Activated CD8-positive, alpha-beta memory T cell treated with anti-CD3 and anti-CD28 coated beads for 36 hours (primary cell): ENCODE measurements at regions not wholly inside any gene's neighbourhood (a gene's known extent, or its start where the extent isn't known, plus 50 kb on each side); places are given as distances from the start of the nearest gene placed in this dataset.
"Not testable (repeated sequence)": the region's sequence is repeated elsewhere in the genome, so short reads cannot be mapped to it uniquely, and the experiment has no call there.

ENCODE experiments used
- CTCF ChIA-PET: fragments of 350-600 bp; sonication (Branson Sonifier 250); formaldehyde crosslinking; loops from one replicate; lab custom pipeline; 2021; ENCODE audit warnings: antibody characterized with exemption; lab: Charles Lee
- POLR2A ChIA-PET: fragments of 350-600 bp; sonication (Branson Sonifier 250); formaldehyde crosslinking; loops from one replicate; lab custom pipeline; 2021; ENCODE audit warnings: antibody characterized with exemption; lab: Charles Lee

DNA sequence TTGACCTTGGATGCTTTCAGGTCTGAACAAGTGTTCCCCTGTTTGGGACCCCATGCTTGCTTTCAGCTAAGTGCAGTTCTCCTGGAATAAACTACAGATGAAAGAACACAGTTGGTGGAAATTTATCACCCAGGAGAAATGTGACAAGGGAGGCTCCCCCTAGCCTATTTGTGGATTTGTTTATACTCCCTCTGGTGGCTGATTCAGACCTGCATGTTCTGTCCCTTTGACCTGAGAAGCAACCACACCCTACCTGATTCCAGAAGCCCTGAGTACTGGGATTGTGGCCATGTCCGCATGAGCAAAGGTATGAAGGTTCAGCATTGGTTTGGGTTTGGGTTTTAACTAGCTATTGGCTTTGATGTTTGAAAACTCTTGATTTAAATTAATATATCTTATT is 440.9 kb downstream of the MID1IP1 start:
- CTCF ChIA-PET = interaction anchor here (0.6 kb wide), 1 partner anchor 83 kb away, joined by 3 read pairs; no protein-coding TSS in a partner anchor
- POLR2A ChIA-PET = no interaction called here

DNA sequence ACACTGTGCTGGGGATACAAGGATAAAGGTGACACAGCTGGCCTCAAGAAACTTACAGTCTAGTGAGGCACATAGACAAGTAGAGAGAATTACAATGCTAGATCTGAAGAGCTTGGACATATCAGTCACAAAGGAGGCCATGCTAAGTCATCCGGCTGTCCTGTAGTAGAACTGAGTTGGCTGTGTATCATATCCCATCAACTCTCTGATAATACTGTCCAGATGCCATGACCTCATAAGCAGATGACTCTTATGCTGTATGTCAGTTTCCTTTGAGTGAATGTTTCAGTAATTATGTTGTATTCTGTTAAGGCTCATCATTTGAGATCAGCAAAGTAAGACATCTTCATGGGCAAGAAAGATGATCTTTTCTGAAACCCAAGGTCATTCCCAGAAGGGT is 442.9 kb downstream of the MID1IP1 start:
- ChIA-PET POLR2A (no interaction called here), CTCF (no interaction called here)

DNA sequence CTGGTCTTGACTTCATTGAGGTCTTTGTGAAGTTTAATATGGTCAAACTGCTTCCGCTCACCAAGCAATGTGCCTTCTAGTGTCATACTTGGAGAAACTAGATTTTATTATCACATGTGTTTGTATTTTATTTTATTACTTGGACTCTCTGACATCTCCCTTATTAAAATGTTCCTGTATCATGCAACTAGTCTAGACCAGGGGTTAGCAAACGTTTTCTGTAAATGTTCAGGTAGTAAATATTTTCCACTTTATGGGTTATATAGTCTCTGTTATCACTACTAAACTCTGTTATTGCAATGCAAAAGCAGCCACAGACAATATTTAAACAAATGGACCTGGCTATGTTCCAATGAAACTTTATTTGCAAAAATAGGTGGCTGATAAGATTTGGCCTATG is 443.8 kb downstream of the MID1IP1 start:
- ChIA-PET POLR2A (no interaction called here), CTCF (no interaction called here)

DNA sequence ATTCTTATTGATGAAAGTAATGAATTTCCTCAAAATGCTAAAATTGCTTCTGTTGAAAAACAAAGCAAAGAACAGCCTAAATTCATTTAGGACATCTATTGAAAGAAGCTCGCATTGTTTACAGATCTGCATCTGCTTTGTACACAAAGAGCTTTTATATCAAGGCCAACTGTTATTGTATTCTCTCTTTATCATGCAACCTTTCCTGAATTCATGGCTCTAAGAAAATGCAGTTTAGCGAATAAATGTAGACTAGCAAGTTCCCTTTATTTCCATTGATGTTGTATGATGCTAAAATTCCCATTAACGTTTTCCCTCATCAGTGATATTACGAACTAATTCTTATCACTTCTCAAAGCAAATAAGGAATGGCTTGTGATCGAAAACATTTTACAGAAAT is 446.3 kb downstream of the MID1IP1 start:
- ChIA-PET POLR2A (no interaction called here), CTCF (no interaction called here)

DNA sequence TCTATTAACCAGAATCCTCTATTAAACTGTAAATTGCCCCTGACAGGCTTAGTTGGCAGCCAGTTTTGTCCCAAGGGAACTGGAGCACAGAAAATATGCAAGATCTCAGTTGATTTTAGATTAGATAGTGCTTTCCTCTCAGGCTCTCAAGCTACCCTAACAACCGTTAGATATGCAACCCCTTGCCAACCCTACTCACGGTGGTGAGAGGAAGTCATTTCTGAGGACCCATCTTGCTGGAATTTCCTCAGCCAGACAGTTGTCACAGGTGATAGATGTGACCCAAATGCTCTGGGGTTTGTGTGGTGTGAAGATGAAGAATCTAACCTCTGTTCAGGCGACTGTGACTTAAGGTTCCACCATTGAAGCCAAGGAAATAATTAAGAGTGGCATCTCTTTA is 447.1 kb downstream of the MID1IP1 start:
- CTCF ChIA-PET = no interaction called here
- POLR2A ChIA-PET = no interaction called here

DNA sequence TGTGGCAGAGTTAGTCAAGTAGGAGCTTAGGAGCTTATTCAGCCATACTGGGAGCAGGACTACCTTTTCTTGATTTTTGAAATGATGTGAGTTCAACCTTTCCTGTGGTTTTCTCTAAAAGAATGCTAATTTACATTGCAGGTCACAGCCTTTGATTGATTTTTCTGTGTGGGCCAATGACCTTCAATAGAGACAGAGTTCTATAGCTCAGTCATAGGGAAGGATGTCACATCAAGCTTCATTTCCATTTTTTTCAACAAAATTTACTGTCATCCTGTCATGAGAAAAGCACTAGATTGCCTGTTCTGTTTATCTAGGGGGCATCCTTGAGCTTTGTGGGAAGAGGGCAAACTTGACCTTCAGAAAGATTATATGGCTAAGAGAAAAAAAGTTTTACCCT is 448.7 kb downstream of the MID1IP1 start:
- POLR2A ChIA-PET = no interaction called here

DNA sequence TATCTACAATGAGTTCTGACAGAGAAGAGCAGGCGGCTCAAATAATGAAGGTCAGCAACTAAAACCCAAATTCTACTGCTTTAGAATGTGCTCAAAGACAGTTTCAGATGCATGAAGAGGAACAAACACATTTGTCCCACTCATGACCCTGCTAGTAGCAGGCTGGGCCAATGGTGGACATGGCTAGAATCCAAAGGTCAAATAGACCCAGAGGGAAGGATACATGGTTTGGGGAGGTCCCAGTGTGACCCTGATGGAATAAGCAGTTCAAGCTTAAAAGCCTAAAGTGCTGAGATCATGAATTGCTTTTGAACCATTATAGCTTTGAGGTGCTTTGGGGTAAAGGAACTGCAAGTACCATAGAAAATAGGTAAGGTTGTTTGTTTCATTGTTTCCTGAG is 450.7 kb downstream of the MID1IP1 start:
- CTCF ChIA-PET = no interaction called here
- POLR2A ChIA-PET = no interaction called here

More for the DNA sequence above, 448.7 kb downstream of the MID1IP1 start:
- CTCF ChIA-PET = no interaction called here

DNA sequence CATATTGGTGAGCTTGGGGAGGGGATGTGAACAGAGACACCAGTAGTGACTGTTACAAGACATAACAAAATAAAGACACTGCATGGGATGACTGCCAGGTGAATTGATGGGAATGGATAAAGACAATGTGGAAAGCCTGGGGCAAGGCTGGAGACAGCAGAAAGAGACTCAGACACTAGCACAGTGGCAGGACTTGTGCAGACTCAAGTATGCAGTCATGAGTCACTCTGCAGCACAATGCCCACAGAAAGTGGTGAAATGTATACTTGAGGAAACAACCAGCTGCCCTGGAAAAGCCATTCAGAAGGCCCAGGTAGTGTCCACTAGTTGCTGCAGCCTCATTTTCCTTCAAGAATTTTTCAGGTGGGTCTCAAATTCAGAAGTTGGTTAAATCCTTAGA is 452.3 kb downstream of the MID1IP1 start:
- ChIA-PET CTCF (interaction anchor here (1.0 kb wide), 1 partner anchor 78 kb away, joined by 3 read pairs; no protein-coding TSS in a partner anchor), POLR2A (no interaction called here)

DNA sequence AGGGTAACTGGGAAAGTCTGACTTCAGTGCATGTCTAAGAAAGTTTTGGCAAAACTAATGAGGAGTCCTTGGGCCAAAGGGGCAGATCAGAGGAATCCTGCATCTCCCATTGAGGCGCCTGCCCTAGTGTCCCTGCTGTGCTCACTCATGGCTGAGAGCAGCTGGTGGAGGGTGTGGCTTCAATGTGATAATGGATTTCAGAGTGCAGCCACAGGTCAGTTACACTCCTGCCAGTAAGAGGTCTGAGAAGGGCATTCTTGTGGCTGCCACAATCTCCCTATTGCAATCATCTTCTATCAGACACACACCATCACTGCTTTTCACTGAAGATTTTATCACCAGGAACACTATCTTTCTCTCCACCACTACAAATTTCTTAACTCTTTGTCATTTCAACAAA is 457.1 kb downstream of the MID1IP1 start:
- POLR2A ChIA-PET = no interaction called here
- CTCF ChIA-PET = no interaction called here

DNA sequence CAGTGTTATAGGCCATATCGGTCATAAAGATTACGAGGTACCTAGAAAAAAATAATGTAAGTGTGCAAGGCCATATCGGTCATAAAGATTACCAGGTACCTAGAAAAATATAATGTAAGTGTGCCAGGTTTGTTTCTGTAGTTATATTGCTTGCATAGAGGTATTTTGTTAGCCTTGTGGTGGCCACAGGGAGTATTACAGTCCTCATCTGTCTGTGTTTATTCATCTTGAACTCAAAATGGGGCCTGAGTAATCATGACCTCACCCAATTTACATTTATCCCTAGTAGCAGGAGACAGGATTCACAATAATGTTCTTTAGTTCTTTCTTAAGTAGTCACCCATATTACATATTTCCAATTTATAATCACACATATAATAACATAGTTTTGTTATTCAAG is 459.7 kb downstream of the MID1IP1 start:
- POLR2A ChIA-PET = no interaction called here

DNA sequence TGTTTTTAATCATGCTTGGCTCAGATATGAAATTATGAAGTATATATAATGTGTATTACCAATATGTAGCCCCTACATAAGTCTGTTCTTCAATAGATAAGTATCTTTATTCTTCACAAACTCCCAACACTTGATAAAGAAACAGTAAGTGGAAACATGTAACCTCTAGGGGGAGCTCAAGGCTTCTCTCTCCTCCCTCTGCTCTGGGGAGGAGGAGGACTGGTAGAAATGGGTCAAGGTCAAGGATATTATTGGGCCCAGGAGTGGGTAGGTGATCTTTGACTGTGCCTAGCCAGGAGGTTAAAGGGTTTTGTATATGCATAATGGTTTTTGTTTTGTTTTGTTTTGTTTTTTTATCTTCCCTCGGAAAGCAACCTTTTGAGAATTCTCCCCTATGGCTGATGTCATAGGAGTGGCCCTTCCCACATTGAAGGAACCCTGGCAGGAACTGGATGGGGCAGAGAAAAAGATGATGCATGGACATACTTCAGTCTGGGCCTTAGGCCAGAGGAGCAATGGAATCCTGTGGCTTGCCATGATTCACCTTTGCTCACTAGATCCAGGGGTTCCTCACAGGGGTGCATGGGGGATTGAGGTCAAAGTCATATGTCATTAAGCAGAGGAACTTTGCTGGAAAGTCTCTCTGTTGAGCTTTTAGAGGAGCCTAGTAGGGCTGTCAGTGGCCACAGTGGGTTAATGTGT is 460.3 kb downstream of the MID1IP1 start:
- CTCF ChIA-PET = interaction anchor here (0.7 to 1.9 kb wide), 3 partner anchors 58 to 351 kb away, joined by 3 to 4 read pairs (median 4); no protein-coding TSS in a partner anchor
- POLR2A ChIA-PET = no interaction called here

More for the DNA sequence above, 459.7 kb downstream of the MID1IP1 start:
- CTCF ChIA-PET = interaction anchor here (0.7 to 1.9 kb wide), 3 partner anchors 59 to 352 kb away, joined by 3 to 4 read pairs (median 4); no protein-coding TSS in a partner anchor

DNA sequence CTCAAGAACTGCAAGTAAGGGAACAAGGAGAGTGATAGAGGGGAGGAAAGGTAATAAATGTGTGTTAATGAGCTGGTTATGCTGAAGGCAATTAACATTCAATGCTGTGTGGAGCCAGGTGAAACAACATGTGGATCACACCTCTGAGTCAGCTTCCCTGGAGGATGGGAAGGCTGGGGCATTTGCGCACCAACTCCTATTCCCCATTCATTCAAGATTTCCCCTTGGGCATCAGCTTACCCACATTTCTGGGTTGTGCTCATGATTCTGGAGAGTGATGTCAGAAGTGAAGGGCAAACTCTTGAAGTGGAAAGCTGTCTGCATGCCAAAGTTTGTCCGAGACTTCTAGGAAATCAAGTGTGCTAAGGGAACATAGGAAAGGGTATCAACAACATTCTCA is 461.4 kb downstream of the MID1IP1 start:
- CTCF ChIA-PET = no interaction called here
- POLR2A ChIA-PET = no interaction called here

DNA sequence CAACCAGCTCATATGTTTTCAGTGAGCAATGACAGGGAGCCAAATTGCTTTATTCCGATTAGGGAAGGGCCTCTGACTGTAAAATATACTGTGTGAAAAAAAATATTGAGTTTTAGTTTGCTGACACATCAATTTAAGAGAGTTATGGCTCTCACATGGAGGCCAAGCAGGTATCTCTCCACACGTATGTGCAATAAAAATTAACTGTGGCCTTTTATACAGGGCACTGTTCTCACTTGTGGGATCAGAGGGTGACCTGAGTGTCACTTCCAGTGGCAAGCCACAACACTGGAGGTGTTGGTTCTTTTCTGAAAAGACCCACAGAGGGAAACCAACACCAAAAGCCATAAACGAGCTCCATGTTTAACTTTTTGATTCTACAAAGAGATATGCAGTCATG is 462.8 kb downstream of the MID1IP1 start:
- CTCF ChIA-PET = no interaction called here
- POLR2A ChIA-PET = no interaction called here

DNA sequence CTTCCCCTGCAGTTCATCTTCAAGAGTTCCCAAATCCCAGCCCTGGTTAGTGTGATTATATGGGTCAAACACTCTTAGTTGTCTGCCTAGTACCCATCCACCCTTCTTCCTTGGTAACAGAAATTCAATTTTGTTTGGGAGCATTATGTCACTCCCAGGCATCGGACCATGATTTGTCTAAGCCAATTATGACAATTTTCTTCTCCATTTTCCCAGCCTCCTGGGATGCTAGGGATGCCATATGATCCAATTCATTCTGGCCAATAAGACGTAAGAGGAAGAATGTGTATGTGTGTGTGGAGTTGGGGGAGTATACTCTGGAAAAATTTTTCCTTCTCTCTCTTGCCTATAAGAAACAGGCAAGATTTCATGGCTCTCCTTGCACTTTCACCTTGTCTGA is 465.9 kb downstream of the MID1IP1 start:
- CTCF ChIA-PET = no interaction called here

DNA sequence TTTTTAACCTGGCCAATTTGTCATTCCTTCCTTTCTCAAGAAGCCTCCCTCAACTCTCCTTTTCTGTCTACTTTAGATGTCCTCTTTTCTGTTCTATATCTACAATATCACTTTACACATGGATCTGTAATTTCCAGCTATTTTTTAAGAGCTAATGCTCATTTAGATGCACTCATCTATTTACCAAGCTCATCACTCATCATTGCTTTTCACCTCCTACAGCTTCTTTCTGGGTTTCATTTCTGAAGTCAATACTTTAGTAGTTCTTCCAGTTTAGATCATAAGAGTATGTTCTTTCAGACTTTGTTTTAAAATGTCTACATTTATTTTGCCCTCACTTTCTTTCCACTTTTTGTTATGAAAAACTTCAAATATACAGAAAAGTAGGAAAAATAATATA is 466.9 kb downstream of the MID1IP1 start:
- ChIA-PET POLR2A (no interaction called here), CTCF (no interaction called here)

More for the DNA sequence above, 465.9 kb downstream of the MID1IP1 start:
- POLR2A ChIA-PET = no interaction called here

DNA sequence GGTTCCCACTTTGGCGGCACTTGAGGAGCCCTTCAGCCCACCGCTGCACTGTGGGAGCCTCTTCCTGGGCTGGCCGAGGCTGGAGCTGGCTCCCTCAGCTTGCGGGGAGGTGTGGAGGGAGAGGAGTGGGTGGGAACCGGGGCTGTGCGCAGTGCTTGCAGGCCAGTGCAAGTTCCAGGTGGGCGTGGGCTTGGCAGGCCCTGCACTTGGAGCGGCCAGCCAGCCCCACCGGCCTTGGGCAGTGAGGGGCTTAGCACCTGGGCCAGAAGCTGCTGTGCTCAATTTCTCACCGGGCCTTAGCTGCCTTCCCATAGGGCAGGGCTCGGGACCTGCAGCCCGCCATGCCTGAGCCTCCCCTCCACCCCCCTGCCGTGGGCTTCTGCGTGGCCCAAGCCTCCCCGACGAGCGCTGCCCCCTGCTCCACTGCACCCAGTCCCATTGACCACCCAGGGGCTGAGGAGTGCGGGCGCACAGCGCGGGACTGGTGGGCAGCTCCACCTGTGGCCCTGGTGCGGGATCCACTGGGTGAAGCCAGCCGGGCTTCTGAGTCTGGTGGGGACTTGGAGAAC is 474.3 kb downstream of the MID1IP1 start:
- ChIA-PET POLR2A (no interaction called here), CTCF (no interaction called here)

DNA sequence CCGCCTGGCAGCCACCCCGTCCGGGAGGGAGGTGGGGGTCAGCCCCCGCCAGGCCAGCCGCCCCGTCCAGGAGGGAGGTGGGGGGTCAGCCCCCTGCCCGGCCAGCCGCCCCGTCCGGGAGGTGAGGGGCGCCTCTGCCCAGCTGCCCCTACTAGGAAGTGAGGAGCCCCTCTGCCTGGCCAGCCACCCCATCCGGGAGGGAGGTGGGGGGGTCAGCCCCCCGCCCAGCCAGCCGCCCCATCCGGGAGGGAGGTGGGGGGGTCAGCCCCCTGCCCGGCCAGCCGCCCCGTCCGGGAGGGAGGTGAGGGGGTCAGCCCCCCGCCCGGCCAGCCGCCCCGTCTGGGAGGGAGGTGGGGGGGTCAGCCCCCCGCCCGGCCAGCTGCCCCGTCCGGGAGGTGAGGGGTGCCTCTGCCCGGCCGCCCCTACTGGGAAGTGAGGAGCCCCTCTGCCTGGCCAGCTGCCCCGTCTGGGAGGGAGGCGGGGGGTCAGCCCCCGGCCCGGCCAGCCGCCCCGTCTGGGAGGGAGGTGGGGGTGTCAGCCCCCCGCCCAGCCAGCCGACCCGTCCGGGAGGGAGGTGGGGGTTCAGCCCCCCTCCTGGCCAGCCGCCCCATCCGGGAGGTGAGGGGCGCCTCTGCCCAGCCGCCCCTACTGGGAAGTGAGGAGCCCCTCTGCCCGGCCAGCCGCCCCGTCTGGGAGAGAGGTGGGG is 476.6 kb downstream of the MID1IP1 start:
- POLR2A ChIA-PET, CTCF ChIA-PET: not testable (repeated sequence)

DNA sequence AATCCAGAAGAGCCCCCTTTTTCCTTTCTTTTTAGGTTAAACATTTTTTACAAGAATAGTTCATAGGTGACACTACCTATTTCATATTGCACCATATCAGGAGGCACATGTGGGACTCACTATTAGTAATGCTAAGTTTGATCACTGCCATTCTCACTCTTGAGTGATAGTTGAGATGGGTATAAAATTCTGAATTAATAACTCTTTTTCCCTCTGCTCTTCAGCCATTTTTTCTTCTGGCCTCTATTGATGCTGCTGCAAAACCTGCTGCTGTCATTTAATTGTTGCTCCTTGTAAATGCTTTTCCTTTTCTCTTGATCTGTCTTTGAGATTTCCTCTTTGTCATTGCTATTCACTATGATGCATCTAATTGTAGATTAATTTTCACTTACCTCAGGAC is 482.0 kb downstream of the MID1IP1 start:
- ChIA-PET POLR2A (no interaction called here), CTCF (no interaction called here)

DNA sequence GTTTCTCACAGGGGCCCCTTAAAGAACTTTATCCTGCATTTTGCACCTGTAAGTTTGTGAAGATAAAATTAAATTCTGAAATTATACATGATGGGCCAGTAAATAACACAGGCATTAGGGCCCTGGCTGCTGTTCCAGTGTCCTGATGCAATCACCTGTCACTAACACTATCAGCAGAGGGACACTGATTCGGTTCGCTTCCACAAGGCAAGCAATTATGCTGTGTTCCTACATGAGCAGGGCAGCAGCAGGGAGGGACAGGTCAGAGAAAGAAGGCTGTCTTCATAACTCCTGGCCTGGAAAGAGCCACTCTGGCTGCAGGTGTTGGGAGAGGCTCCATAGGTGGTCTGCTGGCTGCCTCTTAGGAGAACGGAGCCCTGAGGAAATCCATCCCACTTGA is 487.3 kb downstream of the MID1IP1 start:
- POLR2A ChIA-PET = no interaction called here
- CTCF ChIA-PET = no interaction called here

DNA sequence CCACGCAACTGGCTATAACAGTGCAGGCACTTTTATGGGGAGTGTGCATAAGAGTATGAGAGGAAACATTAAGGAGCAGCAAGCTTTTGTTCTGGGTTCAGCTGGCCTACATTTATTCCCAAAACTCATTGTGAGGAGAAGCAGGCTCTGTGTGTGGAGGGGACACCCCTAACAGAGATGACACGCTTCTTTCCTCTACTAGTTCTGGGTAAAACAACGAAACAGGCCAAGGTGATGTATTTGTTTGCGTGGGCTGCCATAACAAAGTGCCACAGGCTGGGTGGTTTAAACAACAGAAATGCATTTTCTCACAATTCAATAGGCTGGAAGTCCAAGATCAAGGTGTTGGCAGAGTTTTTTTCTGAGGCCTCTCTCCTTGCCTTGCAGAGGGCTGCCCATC is 488.6 kb downstream of the MID1IP1 start:
- CTCF ChIA-PET = no interaction called here
- POLR2A ChIA-PET = no interaction called here

DNA sequence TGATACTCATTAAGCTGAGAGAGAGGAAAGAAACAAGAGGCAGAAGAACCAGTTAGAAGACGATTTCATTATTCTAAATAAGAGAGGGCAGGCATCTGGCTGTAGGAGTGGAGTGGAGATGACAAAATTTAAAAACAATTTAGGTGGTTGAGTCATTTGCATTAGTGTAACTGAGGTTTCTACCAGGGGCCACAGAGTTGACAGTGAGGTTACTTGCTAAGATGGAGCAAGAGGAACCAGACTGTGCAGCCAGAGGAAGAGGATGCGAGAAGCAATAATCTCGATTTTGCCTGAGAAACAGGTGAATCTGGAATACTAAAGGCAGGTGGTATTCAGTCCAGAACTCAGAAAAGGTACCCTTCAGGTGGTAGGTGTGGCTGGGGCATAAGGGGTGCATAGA is 491.9 kb downstream of the MID1IP1 start:
- ChIA-PET POLR2A (no interaction called here), CTCF (no interaction called here)
